Osteocyte (in vitro differentiated cells): ENCODE measurements at regions not wholly inside any gene's neighbourhood (a gene's known extent, or its start where the extent isn't known, plus 50 kb on each side); places are given as distances from the start of the nearest gene placed in this dataset.

Source experiments
- DNase-seq: peaks from one replicate; pipeline ENCODE4 v3.0.0; 2021; ENCODE audit warnings: mixed read lengths; ENCODE audit not compliant: unreplicated experiment; ENCODE audit errors: extremely low spot score
- H3K27ac Mint-ChIP-seq: one replicate; pipeline ENCODE4 v1.8.0; 2021; ENCODE audit warnings: mild to moderate bottlenecking, mixed read lengths; ENCODE audit not compliant: unreplicated experiment
- H3K27me3 Mint-ChIP-seq: one replicate; pipeline ENCODE4 v1.8.0; 2021; ENCODE audit warnings: mixed read lengths; ENCODE audit not compliant: unreplicated experiment
- H3K36me3 Mint-ChIP-seq: one replicate; pipeline ENCODE4 v1.8.0; 2021; ENCODE audit warnings: mixed read lengths; ENCODE audit not compliant: unreplicated experiment
- H3K4me1 Mint-ChIP-seq: one replicate; pipeline ENCODE4 v1.8.0; 2021; ENCODE audit warnings: mixed read lengths; ENCODE audit not compliant: unreplicated experiment
- H3K4me3 Mint-ChIP-seq: one replicate; pipeline ENCODE4 v1.8.0; 2021; ENCODE audit warnings: mild to moderate bottlenecking, moderate library complexity, mixed read lengths; ENCODE audit not compliant: unreplicated experiment
- H3K9me3 Mint-ChIP-seq: one replicate; pipeline ENCODE4 v1.8.0; 2021; ENCODE audit warnings: mixed read lengths; ENCODE audit not compliant: unreplicated experiment
- TF ChIP-seq, protein P1 (sequence below): fragments of 200-600 bp; sonication (generic); IDR thresholded peaks from 2 replicates; pipeline ENCODE4 v1.5.0; 2021; ENCODE audit warnings: antibody characterized with exemption, mild to moderate bottlenecking, moderate library complexity

DNA sequence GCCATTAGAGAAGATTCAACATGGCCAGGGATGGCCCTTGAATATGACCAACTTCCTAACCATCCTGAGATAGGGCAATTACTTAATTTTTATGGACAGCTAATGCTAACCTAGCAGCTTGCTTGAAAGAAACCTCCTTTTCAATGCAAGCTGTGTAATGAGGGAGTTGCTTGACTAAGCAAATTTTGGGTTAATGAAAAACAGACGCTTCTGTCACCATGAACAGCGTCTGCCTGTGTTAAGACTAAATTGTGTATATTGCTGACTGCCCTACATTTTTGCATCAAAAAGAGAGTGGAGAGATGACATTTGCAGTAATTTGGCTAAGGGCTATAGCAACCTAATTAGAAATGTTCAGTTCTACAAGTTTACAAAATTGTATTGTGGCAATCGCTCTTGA lies 319.2 kb upstream of the LRATD1 start:
- no peaks in the 10 kb centered on the region for H3K27me3 Mint-ChIP-seq
- peaks cover 33% of the 10 kb centered on the region for H3K9me3 Mint-ChIP-seq
- DNase-seq, result no peak
- TF ChIP-seq, protein P1, sequence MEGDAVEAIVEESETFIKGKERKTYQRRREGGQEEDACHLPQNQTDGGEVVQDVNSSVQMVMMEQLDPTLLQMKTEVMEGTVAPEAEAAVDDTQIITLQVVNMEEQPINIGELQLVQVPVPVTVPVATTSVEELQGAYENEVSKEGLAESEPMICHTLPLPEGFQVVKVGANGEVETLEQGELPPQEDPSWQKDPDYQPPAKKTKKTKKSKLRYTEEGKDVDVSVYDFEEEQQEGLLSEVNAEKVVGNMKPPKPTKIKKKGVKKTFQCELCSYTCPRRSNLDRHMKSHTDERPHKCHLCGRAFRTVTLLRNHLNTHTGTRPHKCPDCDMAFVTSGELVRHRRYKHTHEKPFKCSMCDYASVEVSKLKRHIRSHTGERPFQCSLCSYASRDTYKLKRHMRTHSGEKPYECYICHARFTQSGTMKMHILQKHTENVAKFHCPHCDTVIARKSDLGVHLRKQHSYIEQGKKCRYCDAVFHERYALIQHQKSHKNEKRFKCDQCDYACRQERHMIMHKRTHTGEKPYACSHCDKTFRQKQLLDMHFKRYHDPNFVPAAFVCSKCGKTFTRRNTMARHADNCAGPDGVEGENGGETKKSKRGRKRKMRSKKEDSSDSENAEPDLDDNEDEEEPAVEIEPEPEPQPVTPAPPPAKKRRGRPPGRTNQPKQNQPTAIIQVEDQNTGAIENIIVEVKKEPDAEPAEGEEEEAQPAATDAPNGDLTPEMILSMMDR, result no peak
- H3K4me3 Mint-ChIP-seq, result no peak overlapping the region
- H3K27ac Mint-ChIP-seq, result no peak overlapping the region
- H3K4me1 Mint-ChIP-seq, result no peaks in the 10 kb centered on the region
- no peaks in the 10 kb centered on the region for H3K36me3 Mint-ChIP-seq

DNA sequence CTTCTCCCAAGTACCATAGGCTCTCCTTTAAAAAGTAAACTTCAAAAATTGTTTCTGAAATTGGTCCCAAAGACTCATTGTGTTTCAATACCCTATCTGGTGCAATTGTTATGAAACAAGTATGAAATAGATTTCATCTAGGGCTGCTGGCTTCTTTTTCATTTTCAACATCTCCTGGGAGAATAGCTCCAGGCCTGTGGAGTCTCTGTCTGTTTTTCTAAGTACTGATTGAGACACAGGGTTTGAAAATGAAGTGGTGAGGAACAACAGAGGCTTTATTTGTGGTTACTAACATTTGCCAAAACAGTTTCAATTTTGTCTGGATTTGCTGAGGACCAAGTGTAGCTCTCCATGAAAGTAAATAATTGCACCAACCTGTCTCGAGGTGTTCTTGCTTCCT lies 315.9 kb upstream of the LRATD1 start:
- Mint-ChIP-seq H3K4me1 (no peaks in the 10 kb centered on the region), H3K4me3 (no peak overlapping the region), H3K27me3 (no peaks in the 10 kb centered on the region), H3K36me3 (no peaks in the 10 kb centered on the region), H3K9me3 (peaks cover 32% of the 10 kb centered on the region), H3K27ac (no peak overlapping the region)
- TF ChIP-seq, protein P1, result no peak
- no peak for DNase-seq

DNA sequence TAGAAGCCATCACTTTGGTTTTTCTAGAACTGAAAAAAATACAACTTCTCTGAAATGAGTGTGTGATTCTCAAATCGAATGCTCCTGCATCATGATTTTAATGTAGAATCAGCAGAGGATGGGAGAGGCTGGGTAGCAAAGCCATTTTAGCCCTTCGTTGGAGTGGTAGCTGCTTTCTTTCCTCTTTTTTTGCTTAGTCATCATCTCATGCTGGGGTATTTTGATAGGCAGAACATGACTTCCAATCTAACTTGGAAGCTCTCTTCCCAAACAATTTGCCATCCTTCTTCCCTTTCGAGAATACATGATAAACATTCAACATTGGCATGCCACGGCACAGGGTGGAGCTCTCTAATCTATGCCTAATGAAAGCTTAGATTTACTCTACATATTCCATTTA lies 311.2 kb upstream of the LRATD1 start:
- no peak overlapping the region for H3K27ac Mint-ChIP-seq
- H3K4me3 Mint-ChIP-seq, result no peak overlapping the region
- H3K4me1 Mint-ChIP-seq, result no peaks in the 10 kb centered on the region
- TF ChIP-seq, protein P1, result no peak
- H3K27me3 Mint-ChIP-seq, result no peaks in the 10 kb centered on the region
- H3K36me3 Mint-ChIP-seq, result no peaks in the 10 kb centered on the region
- DNase-seq, result no peak
- H3K9me3 Mint-ChIP-seq, result peaks cover 8% of the 10 kb centered on the region

DNA sequence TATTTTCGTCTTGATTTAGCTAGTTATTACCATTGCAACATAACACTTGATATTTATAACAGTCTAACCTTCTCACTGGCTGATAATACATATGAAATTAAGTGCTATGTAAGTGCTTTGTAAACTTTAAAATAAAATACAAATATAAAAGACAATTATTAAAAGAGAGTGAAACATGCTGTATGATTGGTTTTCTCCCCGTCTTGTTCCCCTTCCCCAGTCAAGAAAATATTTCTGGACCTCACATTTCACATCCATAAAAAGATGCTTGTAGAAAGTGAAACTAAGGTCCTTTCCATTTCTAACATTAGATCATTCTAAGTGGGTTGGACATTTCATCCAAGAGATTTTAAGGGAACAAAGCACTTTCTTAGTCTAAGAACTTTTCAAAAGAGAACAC lies 310.2 kb upstream of the LRATD1 start:
- TF ChIP-seq, protein P1, result no peak
- DNase-seq, result no peak
- Mint-ChIP-seq H3K27ac (no peak overlapping the region), H3K4me1 (no peaks in the 10 kb centered on the region), H3K27me3 (no peaks in the 10 kb centered on the region), H3K36me3 (no peaks in the 10 kb centered on the region), H3K9me3 (peaks cover 5% of the 10 kb centered on the region), H3K4me3 (no peak overlapping the region)

DNA sequence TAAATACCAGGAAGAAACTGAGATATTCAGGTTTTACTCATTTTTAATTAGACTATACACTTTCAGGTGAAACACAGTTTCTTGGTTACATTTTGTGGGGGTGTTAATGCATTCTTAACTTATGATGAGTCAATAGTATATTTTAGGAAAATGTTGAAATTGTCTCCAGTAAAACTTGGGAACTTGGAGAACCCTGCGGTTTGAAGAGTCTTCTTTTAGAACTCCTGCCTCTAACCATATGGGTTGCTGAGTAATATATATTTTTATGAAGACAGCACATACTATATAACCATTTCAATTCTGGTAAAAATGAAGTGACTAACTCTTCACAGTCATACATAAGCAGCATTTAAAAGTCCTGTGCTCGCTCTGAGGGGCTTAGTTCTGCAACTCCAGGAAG lies 308.2 kb upstream of the LRATD1 start:
- no peaks in the 10 kb centered on the region for H3K27me3 Mint-ChIP-seq
- TF ChIP-seq, protein P1, result no peak
- H3K4me3 Mint-ChIP-seq, result no peak overlapping the region
- no peaks in the 10 kb centered on the region for H3K4me1 Mint-ChIP-seq
- H3K27ac Mint-ChIP-seq, result no peak overlapping the region
- DNase-seq, result no peak
- peaks cover 7% of the 10 kb centered on the region for H3K9me3 Mint-ChIP-seq
- no peaks in the 10 kb centered on the region for H3K36me3 Mint-ChIP-seq
